Astrocyte of the spinal cord (primary cell): ENCODE measurements at regions not wholly inside any gene's neighbourhood (a gene's known extent, or its start where the extent isn't known, plus 50 kb on each side); places are given as distances from the start of the nearest gene placed in this dataset.
"Not testable (repeated sequence)": the region's sequence is repeated elsewhere in the genome, so short reads cannot be mapped to it uniquely, and the experiment has no call there.

Source experiments
- DNase-seq: peaks from one replicate; pipeline ENCODE4 v3.0.0; 2011; ENCODE audit warnings: low read depth, low spot score
- H3K4me3 ChIP-seq: 2 replicates; pipeline ENCODE4 v1.5.1; 2011; ENCODE audit warnings: low read depth, mild to moderate bottlenecking, low read length, moderate library complexity
- CTCF ChIP-seq: IDR thresholded peaks from 2 replicates; pipeline ENCODE4 v1.5.1; 2012; ENCODE audit warnings: low read depth, mild to moderate bottlenecking, low read length, inconsistent platforms
- in situ Hi-C: cut with HindIII; loops from 2 replicates; pipeline ENCODE4 v1.10.0; 2017; ENCODE audit warnings: low sequenced_read_pairs

GRCh38 chr17:37816950-37817349 lies 72.1 kb upstream of the HNF1B start:
- H3K4me3 ChIP-seq, result no peak overlapping the region
- in situ Hi-C loops, result no loop called here
- DNase-seq, result no peak
- TF ChIP-seq CTCF, result no peak

DNA sequence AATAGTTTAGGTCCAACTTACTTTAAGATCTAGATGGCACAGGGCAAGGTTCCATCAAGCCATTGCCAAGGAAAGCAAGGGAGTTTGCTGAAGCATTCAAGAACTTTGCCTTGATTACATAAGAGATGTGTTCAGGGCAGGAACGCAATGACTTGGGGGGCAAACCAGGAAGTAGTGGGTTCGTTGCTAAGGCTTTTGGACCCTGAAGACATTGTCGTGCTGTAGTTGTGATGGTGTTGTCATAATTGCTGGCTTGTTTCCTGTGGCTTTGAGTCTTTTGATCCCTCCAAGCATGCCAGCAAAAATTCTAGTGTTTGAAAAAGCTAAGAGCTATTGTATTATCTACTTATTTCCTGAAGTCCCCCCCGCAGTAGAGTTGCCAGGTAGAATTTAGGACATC lies 70.7 kb upstream of the HNF1B start:
- DNase-seq, result no peak
- H3K4me3 ChIP-seq, result no peak overlapping the region
- in situ Hi-C loops, result no loop called here
- no peak for TF ChIP-seq CTCF

- TF ChIP-seq CTCF, result no peak
- no peak overlapping the region for H3K4me3 ChIP-seq
- DNase-seq, result peak; percentile 94
- in situ Hi-C loops, result no loop called here
Measured at GRCh38 chr17:37813751-37814150, 68.9 kb upstream of the HNF1B start.

DNA sequence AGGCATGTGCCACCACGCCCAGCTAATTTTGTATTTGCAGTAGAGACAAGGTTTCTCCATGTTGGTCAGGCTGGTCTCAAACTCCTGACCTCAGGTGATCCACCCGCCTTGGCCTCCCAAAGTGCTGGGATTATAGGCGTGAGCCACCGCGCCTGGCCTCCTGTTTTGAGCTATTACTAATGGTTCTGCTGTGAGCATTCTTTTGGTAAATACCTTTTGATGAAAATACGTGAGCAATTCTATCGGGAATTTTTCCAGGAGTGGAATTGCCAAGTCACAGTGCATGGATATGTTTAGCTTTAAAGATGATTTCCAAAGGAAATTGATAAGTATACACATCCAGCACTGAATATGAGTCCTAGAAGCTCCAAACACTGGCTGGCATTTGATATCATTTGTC lies 64.0 kb upstream of the HNF1B start:
- in situ Hi-C loops, H3K4me3 ChIP-seq, DNase-seq: not testable (repeated sequence)

DNA sequence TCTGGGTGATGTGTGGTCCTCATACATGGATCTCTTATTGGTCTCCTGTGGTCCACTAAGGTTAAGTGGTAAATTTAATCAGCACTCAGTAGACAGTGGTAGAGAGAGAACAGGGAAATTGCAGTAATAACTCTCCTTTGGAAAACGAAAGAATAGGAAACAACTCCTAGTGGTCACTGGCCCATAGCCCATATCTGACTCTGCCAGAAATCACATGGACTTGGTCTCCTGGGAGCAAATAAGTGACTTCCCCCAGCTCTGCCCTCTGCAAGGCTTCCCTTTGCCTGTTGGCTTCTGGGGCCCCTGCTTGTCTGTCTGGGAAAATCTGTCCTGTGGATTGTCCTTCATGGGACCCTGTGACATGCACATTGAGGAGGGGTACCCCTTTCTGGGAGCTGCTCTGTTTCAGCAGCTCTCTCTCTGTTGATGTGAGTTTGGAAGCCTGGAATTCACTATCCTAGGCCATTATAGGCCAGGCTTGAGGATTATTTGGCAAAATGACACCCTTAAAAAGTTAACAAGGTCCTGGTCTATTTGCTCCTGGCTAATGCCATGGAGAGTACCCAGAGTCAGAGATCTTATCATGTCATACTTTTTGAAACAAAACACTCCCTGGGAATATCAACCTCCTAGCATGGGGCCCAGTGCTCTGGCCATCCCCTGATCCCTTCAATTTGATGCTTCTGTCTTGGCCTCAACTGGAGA lies 58.0 kb upstream of the HNF1B start:
- no peak overlapping the region for H3K4me3 ChIP-seq
- in situ Hi-C loops, result no loop called here
- no peak for TF ChIP-seq CTCF
- peak; percentile 87 for DNase-seq

DNA sequence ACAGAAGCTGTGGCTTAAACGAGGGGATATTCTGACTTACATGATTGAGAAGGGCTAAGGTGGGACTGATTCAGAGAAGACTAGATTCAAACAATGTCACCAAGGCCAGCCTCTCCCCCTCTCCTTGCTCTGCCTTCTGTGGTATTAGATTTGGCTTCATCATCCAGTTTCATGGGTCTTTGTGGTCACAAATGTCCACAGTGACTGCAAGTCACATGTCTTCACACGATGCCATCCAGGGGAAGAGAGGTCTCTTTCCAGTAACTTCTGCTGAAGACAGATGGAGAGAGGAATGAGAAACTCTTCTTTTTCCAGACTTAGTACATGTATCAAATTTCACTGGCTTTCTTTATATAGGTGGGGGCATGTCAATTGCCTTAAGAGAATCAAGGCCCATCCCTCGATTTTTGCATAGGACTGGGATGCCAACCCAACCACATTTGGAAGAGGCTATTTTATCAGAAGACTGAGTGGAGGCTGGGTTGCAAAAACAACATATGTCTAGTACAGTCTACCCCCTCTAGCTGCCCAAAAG lies 57.3 kb upstream of the HNF1B start:
- peak; percentile 8 for DNase-seq
- no peak for TF ChIP-seq CTCF
- no peak overlapping the region for H3K4me3 ChIP-seq
- in situ Hi-C loops, result no loop called here

GRCh38 chr17:37801171-37801570 lies 56.3 kb upstream of the HNF1B start:
- no peak overlapping the region for H3K4me3 ChIP-seq
- no peak for DNase-seq
- in situ Hi-C loops, result no loop called here
- no peak for TF ChIP-seq CTCF
